Cerebellar cortex (tissue), 1 donor: ENCODE measurements at regions not wholly inside any gene's neighbourhood (a gene's known extent, or its start where the extent isn't known, plus 50 kb on each side); places are given as distances from the start of the nearest gene placed in this dataset.

Experiments used
- DNase-seq: peaks from one replicate; pipeline ENCODE4 v3.0.0-alpha.2; 2015; ENCODE audit warnings: low spot score

DNA sequence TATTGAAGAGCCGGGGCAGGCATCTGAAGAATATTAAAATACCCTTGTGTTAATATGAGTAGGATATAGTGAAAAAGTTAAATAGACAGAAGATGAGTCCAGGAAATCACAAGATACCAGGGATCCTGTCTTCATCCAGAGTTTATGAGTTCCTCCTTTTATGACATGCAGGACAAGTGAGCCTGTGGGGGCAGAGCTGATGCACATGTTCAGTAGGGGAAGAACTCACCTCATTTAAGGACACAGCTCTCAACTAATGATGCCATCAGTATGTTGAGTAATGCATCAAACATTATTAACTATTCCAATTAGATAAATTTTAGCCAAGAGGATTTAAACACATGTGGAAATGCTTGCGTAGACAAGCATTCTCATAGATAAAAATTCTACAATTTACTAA, 435.8 kb upstream of the AKR1E2 start:
- no peak for DNase-seq

DNA sequence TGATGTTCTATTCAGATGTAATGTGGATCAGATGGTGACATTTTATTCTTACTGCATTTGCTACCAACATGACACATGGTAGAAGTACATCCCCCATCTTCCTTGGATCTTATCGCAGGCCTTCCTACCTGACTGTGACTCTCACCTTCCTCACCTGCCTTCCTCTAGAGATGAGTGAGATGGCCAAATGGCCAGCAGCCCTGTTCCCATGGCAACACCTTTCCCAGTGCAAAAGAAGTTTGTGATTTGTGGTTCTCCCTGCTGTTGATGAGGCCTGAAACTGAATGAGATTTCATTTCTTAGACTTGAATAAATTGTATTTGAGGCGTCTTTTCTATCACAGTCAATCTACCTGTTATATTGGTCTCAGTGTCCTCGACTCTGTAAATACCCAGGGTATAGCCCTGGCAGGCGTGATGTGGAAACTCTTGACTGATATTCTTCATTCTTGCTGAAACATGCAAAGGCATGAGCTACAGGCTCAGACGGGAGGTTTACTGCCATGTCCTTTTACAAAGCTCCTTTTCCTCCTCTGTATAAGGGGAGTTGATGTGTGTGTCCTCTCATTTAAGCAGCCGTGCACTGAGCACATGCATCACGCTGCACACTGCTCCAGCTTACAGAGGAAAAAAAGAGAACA, 440.7 kb upstream of the AKR1E2 start:
- DNase-seq: no peak

DNA sequence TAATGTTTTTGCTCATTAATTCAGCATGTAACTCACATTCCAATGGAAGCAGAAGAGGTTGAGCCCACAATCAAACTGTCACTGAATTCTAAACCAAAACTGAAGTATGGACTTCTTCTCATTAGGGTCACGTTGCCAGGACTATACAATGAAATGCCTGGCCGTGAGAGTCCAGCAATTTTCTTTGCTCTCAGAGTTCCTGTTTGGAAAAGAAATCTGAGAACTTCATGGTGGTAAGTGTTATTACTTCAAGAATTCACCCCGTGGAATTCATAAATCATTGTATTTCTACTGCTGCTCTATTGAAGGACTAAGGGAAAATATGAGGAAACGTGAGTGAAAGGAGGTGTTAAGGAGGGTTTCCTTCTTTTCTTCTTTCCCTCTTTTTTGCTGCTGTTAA, 441.8 kb upstream of the AKR1E2 start:
- DNase-seq: no peak

DNA sequence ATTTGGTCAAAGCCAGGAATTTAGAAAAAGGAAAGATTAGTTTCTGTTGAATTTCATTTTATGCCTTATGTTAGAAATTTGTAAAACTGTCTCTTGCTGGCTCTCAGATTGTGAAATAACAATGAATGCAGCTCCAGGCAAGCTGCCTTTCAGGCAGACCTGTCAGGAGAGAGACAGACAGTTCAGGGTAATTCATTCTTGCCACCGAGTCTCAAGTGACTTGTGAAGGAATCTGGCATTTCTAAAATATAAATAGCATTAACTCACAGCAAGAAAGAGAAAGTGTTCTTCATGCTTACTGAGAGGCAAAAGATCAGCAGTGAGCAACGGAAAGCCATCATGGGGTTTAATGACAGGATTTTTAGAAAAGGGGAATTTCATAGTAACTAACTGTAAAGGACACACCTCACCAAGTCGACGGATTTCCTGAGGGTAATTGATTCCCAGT, 442.3 kb upstream of the AKR1E2 start:
- DNase-seq: no peak

DNA sequence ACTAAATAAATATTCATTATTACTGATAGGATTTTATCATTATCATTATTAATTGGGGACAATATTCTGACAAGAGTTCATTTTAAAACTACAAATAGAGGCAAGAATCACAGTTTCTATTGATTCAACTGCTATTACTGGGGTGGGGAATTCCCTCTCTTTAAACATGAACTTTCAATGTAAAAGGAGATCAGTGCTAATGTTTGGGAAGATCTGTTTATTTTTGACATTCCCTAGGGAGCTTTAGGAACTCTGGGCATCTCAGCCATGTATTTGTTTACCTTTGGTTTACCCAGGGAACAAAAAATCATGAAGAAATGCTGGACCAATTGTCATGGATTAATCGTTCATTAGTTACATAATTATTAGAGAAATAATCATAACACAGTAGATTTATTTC, 443.2 kb upstream of the AKR1E2 start:
- DNase-seq: no peak

DNA sequence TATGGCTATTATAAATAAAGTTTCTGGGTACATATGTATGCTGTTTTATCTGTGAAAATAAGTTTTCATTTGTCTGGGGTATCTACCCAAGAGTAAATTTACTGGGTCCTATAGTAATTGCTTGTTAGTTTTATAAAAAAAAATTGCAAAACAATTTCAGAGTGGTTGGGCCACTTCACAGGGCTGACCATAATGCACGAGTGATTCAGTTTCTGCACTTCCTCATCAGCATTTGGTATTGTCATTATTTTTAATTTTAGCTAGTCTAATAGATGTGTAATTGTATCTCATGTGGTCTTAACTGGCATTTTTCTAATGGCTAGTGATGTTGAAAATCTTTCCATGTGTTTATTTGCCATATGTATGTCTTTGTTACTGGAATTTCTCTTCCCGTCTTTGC, 452.4 kb upstream of the AKR1E2 start:
- DNase-seq: no peak

DNA sequence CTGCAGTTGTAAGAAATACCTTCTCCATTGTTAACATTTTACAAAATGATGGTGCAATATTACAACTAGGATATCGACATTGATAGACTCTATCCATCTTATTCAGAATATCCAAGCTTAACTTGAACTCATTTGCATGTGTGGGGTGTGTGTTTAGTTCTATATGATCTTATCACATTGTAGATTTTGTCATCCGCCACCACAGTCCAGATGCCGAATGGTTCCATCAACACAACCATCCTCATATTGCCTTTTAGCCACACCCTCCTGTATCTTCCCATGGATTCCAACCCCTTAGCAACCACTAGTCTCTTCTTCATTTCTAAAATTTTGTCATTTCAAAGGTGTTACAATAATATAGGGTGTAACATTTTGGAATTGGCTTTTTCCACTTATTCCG, 452.9 kb upstream of the AKR1E2 start:
- DNase-seq: no peak

DNA sequence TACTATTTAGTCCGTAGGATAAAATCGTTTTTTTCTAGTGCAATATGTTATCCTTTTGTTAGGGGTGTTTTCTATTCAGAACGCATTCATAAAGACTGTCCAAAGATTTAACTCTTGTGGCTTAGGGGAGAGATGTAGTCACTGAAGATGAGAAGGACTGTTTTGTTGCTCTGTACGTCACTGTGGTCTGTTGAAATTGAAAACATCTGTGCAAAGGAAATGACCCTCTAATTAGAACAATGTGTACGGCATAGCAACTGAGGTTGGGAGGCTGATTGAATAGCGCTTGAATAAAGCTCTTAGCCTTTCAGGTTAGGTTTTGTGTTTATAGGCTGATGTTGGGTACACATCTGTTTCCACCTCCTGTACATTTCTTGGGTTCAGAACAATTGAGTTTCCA, 453.4 kb upstream of the AKR1E2 start:
- no peak for DNase-seq

DNA sequence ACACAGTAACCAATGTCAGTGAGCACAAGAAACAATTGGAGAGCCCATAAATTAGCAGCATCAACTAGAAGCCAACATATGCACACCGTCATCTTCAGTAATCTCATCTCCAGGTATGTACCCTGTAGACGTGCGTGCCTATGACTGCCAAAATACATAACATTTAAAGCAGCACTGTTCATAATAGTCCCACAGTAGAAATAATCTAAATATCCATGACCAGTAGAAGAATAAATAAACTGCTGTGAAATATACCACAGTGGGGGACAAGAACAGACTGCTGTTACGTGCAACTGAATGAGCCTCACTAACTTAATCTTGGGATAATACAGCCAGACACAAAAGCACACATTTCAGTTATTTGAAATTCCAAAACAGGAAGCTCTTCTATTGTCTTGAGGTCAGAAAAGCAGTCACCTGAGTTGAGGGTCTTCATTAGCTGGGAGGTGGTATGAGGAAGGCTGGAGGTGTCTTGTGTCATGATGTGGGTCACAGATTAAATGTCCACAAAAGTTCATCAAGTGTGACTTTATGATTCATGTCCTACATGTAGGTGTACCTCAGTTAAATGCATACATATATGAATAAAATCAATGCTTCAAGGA, 454.2 kb upstream of the AKR1E2 start:
- DNase-seq: no peak

DNA sequence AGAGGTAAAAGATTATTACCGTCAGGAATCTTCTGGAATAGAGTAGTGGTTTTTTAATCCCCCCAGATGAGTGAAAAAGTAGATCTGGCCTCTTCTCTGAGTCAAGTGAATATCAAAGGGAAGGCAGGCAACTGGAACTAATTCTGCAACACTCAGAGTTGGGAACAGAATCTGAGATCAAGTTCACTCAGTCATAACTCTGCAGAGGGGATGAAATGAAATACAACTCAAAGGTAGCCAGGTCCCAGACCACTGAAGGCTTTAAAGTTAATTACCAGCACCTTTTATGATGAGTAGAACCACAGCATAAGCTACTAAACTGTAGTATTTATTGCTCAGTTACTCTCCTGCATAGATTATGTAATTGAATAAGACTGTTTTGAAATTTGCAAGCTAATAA, 455.6 kb upstream of the AKR1E2 start:
- no peak for DNase-seq

DNA sequence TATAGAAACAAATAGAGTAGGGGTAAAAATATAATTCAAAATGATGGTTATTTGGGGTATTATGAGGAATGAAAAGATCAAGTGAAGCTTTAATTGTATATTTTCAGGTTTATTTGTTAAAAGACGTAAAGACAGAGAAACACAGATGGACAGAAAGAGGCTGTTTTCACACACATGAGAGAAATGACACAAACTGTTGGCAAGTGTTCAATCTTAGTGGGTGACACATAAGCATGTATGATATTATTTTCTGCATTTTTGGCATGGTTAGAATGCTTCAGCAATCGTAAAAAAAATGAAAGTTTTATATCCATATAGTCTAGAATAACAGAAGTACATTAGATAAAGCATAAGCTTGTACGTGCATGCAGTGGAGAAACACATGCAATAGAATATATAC, 464.4 kb upstream of the AKR1E2 start:
- no peak for DNase-seq

DNA sequence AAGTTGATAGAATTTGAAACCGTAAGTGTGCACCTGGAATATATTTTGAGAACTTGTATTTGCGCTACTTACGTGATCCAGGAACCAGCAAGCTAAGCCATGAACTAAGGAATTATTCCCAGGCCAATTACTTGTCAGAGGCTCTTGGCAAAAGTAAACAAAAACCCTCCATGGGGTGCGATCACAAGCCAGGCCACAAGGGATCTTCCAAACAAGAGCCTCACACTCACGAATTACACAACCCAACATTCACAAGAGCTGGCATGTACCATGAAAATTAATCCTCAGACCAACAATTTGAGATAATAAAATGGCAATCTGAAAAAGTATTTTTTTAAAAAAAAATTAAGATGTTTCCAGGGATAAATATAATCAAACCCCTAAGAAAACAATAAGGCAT, 467.0 kb upstream of the AKR1E2 start:
- no peak for DNase-seq

DNA sequence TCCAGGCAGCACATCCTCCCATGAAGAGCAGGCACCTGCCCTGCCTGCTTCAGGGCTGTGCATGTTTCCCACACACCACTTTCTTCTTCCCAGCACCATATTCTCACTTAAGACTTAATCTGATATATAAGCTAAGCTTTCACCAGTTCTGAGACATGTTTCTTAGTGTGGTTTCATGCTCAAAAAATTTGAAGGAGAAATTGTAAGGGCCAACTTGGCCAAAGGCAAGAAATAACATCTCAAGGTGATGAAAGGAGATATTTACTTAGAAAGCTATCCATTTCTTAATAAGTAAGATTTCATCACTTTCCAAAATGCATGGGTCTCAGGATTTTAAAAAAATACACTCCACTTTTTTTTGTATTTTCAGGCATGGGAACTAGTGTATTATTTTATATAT, 468.1 kb upstream of the AKR1E2 start:
- DNase-seq: no peak

DNA sequence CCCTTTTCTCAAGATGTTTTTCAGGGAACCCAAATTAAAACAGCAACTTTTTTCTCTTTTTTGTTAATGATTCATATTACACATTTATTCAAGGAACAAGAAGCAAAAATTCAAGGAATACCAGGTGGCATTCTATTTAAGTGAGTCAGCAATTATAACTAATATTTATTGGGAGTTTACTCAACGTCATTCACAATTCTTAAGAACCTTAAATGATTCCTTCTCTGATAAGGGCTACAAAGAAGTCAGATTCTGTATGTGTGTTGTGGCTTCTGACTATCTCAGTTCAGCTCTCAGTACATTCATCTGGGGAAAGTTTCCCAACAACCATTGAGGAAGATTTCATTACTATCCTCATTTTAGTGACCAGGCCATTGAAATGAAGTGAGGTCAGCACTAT, 470.7 kb upstream of the AKR1E2 start:
- DNase-seq: no peak

DNA sequence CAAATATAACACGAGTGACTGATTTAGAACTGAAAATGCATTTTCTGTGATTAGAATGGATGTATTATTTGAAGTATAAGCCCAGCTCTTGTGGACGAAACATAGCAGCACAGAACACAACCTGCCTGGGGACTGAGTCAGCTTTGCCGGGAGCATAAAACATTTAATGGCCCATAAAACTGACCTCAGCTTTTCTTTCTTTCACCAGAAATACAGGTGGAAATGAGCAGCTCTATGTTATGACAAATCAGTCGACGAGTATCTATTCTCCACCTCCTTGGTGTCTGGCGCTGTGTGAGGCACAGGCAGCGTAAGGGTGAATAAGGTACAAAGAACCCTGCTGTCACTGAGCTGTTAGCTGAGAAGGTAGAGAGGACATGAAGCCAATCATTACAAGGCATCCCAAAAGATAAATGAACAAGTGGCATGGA, 471.6 kb upstream of the AKR1E2 start:
- no peak for DNase-seq

DNA sequence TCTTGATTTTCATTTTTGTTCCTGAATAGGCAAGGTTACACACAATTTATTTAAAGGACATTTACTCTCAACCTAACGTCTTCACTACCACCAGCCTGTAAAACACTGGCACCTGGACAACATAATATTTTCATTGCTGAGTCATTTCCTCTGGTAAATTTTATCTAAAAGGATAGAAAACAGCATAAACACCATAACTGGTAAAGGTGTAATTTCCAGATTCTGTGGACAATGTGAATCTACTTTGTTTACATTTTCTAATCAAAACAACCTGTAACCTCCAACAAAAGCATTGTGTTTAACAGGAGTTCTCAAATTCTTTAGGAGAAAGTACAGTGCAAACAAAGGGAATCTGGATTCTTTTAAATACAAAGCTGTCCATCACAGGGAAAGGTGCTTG, 472.0 kb upstream of the AKR1E2 start:
- no peak for DNase-seq

DNA sequence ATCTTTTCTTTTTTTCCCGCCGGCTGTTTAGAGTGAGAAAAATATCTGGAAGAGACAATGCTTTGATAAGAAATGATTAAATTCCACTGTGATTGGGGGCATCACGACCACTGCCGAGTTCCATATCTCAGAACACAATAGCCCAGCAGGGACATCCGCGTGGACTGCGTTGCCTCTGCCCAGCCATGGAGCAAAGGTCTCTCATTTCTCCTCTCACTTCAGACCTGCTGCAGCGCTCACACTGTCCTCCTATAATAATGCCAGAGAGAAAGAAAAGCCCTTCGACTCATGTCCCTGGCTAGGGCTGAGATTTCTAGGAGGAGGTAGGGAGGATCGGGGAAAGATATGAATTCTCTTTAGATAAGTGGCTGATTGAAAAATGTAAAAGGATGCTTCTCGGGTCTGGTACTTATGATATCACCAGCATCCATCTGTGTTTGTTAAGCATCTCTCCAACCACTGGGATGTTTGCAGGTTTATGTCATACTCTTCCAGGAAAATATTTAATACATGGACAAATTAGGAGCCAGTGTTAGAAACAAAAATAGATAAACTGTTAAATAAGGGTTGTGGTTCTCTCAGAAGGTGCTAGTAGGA, 472.9 kb upstream of the AKR1E2 start:
- DNase-seq: no peak

DNA sequence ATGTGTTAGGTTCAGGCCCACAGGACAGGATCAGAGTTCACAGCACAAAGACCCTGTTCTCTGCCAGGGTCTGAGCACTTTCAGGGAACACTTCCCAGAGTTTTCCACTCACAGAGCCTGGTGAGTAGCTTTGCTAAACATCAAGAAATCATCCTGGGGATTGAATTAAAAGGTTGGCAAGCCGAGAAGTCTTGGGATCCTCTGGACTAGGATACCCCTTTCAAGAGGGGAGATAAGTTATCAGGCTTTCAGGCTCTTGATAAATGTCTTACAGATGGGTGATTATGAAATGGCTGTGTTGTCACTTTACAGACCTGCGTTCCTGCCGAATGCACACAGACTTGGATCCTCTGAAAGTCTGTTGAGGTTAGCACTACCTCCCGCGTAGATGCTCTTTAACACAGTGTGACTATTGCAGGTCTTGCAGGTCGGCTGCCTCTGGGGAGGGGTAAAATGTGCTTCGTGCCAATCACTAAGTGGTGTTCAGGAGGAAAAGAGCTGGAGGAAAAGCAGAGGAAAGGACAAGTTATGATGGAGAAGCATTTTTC, 473.5 kb upstream of the AKR1E2 start:
- no peak for DNase-seq

DNA sequence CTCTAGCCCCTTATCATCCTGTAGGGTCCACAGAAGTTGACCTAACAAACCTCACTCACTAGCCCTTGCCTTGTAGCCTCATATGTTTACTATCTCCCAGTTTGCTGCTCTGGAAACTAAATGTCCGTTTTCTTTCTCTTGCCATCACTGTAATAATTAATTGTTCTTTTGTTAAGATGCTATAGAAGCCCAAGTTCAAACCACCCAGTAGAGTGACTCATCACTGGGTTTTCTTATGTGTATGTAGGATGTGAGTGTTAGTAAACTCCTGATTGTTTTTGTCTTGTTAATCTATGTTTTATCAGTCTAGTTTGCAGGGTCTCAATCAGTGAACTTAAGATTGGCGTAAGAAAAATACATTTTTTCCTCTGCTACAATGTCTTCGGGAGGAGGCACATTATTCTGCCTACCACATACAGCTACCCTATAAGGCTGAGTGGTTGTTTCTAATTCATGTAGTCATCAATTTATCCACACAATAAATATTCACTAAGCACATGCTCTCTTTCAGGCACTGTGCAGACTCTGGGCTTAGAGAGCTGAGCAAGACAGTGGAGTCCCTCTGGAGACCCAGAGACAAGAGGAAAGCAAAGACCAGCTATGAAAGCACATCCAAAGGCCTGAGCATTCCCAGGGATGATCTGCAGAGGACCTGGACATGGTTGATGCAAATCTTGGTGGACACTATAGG, 474.1 kb upstream of the AKR1E2 start:
- no peak for DNase-seq

DNA sequence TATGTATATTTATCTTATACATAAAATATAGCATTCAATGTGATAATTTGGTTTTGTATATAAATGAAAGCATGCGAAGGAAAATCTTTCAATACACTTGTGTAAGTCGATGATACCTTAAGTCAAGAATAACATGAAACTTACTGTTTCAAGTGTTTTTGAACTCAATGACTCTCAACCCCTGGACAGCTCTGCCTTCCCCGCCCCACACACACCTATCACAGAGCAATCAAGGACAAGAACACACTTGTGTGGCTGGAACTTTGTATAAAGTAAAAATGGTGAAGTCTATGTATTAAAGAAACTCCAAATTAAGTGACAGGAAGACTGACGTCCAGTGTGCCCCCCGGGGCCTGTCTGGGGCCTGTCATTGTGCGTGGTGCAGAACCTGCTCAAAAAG, 478.6 kb upstream of the AKR1E2 start:
- no peak for DNase-seq

DNA sequence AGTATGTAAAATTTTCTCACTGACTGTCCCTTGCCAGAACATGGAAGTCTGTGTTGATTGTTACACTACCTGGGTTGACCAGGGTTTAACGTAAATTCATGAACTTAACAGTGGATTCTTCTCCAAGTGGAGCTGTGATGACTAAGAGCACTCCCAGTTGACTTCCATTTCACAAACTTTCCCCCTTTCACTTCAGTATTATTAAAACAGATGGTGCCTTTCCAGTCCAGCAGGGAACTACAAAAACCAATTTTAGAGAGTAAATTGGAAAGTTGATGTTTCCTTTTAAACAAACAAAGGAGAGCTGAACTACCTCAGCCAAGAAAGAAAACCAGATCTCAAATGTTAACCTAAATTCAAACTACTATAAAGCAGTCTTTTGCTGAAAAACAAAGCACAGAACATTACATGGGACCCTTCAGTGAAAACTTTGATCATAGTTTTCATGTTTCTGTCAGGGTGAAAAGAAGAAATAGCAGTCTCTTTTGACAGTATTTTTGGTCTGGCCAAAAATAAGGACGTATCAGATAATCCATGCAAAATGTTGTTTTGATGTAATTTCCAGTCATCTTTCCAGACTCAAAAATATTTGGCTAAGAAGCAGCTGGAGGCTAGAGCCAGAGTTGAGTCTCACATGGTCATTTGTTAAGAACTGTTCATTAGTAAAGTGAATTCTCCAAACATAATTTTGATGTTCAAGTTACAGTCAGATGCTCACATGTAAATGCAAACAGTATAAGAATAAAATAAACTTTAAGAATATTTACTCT, 479.9 kb upstream of the AKR1E2 start:
- DNase-seq: no peak

DNA sequence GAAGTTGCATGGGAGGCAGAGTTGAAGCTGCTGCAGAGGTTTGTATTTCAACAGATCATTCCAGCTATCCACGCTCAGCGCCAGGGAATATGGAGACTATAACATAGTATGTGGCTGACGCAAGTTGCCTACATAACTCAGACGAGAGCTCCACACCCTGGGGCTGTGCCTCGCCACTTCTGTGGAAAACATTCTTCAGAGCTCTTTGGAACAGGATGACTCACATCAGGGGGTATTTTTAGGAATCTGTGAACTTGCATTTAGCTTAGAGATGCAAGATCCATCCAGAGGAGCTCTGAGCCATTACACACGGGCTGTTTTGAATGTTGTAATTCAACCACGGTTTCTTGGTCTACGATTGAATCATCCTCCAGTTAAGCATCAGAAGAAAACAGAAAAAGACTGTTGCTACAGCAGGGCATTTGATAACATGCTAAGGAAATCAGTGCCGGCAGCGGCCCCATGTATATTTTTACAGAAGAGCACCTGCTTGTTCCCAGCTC, 481.5 kb upstream of the AKR1E2 start:
- DNase-seq: no peak
